Fibroblast of lung (primary cell): ENCODE measurements at regions not wholly inside any gene's neighbourhood (a gene's known extent, or its start where the extent isn't known, plus 50 kb on each side); places are given as distances from the start of the nearest gene placed in this dataset.

ENCODE experiments used
- CTCF ChIP-seq, 2 donors: IDR thresholded peaks in 1 of 2; conservative IDR thresholded peaks in 1 of 2; 1 replicate in 1 of 2; 2 replicates in 1 of 2; pipeline ENCODE4 v1.5.1; 2011 to 2012; ENCODE audit warnings: low read length in 2 of 2, control low read depth in 1 of 2, inconsistent platforms in 1 of 2, low read depth in 1 of 2, mild to moderate bottlenecking in 1 of 2
- EZH2 ChIP-seq: IDR thresholded peaks from 2 replicates; pipeline ENCODE4 v1.5.1; 2012; ENCODE audit warnings: low read length, control low read depth, mild to moderate bottlenecking; ENCODE audit errors: missing control alignments

DNA sequence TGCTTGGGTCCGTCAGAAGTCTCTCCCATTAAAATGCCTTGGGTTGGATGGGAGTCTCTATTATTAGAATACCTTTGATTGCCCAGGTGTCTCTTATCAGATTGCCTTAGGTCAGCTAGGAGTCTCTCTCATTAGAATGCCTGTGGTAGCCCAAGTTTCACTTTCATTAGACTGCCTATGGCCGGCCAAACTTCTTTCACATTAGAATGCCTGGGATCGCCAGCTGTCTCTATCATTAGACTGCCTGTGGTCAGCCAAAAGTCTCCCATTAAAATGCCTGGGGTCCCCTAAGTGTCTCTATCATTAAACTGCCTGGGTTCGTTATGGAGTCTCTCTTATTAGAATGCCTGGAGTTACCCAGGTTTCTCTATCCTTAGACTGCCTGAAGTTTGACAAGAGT, 1476.7 kb downstream of the UQCRFS1 start:
- TF ChIP-seq EZH2, result no peak
- no peak for TF ChIP-seq CTCF (conservative IDR thresholded peaks at IDR 0.05 in 1 of 2, IDR thresholded peaks at IDR 0.05 in 1 of 2; ENCODE audit: low read depth in 1 of 2, low read length in 2 of 2)
